ENCODE measurements at regions not wholly inside any gene's neighbourhood (a gene's known extent, or its start where the extent isn't known, plus 50 kb on each side); places are given as distances from the start of the nearest gene placed in this dataset.

- no peak for TF ChIP-seq CTCF (IDR thresholded peaks at IDR 0.05)
- TF ChIP-seq EP300 (IDR thresholded peaks at IDR 0.05), result no peak
- no peak for TF ChIP-seq POLR2A (IDR thresholded peaks at IDR 0.05)
Observed at GRCh38 chr15:24856397-24857390, 98.1 kb upstream of the SNRPN start.

All from ovary (tissue), 3 donors.